HepG2 (cell line): ENCODE measurements at regions not wholly inside any gene's neighbourhood (a gene's known extent, or its start where the extent isn't known, plus 50 kb on each side); places are given as distances from the start of the nearest gene placed in this dataset.

ENCODE experiments used
- ATAC-seq: fragments of 200-7000 bp; cut with Tn5 transposase; 3 replicates; pipeline ENCODE4 v1.9.1; 2020; ENCODE audit warnings: mild to moderate bottlenecking, moderate library complexity
- BruUV-seq: library from RNA; stranded (reverse); fragments of 400-500 nt; replicated peaks from 2 replicates; lab custom pipeline; 2021; lab: Mats Ljungman, UMichigan
- CTCF ChIA-PET: fragments of 300-600 bp; formaldehyde crosslinking; extraction: SDS; loops from one replicate; lab custom pipeline; 2021; ENCODE audit warnings: low total read pairs, inconsistent platforms, low intra/inter-chr PET ratio; lab: Yijun Ruan, JAX
- POLR2A ChIA-PET: fragments of 350-600 bp; sonication (Branson Sonifier 250); formaldehyde crosslinking; loops from one replicate; lab custom pipeline; 2020; ENCODE audit warnings: antibody characterized with exemption, inconsistent platforms; lab: Yijun Ruan, JAX
- DNase-seq: peaks from one replicate; pipeline ENCODE4 v3.0.0-alpha.2; 2015; ENCODE audit warnings: low spot score
- FAIRE-seq: peaks from 3 replicates; lab custom pipeline; 2011; peaks lifted over from hg19 to GRCh38; lab: Jason Lieb, UNC
- H2AFZ ChIP-seq: one replicate; pipeline ENCODE4 v1.6.1; 2011; ENCODE audit warnings: low read length, inconsistent platforms
- H3K27ac ChIP-seq: fragments of 300-600 bp; 3 replicates; pipeline ENCODE4 v1.8.0; 2011; ENCODE audit warnings: mixed run types, mild to moderate bottlenecking, mixed read lengths, low read length, inconsistent platforms; ENCODE audit not compliant: insufficient read depth; ENCODE audit errors: extremely low read length
- H3K27me3 ChIP-seq, 2 experiments: fragments of 200-600 bp in 1 of 2; 2 replicates in 1 of 2; 3 replicates in 1 of 2; pipeline versions ENCODE4 v1.6.0 to v1.8.0; 2011; ENCODE audit warnings: low read length in 2 of 2, mild to moderate bottlenecking in 2 of 2, moderate library complexity in 2 of 2, inconsistent platforms in 1 of 2; ENCODE audit not compliant: insufficient read depth in 2 of 2, control insufficient read depth in 1 of 2
- H3K36me3 ChIP-seq, 2 experiments: fragments of 200-600 bp in 1 of 2; replicated peaks in 1 of 2; 2 replicates in 1 of 2; 3 replicates in 1 of 2; pipeline versions ENCODE4 v1.5.1 to v1.8.0; 2011; ENCODE audit warnings: low read length in 2 of 2, inconsistent platforms in 1 of 2; ENCODE audit not compliant: insufficient read depth in 2 of 2, control insufficient read depth in 1 of 2
- H3K4me1 ChIP-seq: 2 replicates; pipeline ENCODE4 v1.5.1; 2012; ENCODE audit warnings: low read length, inconsistent platforms; ENCODE audit not compliant: insufficient read depth
- H3K4me2 ChIP-seq: 2 replicates; pipeline ENCODE4 v1.6.0; 2011; ENCODE audit warnings: low read depth, low read length, inconsistent platforms
- H3K4me3 ChIP-seq, 3 experiments: fragments of 200-600 bp in 1 of 3; sonication (generic), shearing (Covaris generic) in 1 of 3; replicated peaks in 1 of 3; 2 replicates each; pipeline ENCODE4 v1.5.1; 2011 to 2016; ENCODE audit warnings: low read length in 3 of 3, inconsistent platforms in 2 of 3, low read depth in 2 of 3, mild to moderate bottlenecking in 2 of 3, control low read depth in 1 of 3, mixed read lengths in 1 of 3; ENCODE audit not compliant: insufficient read depth in 1 of 3
- H3K79me2 ChIP-seq: one replicate; pipeline ENCODE4 v1.6.1; 2011; ENCODE audit warnings: low read length, inconsistent platforms; ENCODE audit not compliant: insufficient read depth
- H3K9ac ChIP-seq: 2 replicates; pipeline ENCODE4 v1.6.0; 2011; ENCODE audit warnings: mild to moderate bottlenecking, low read depth, low read length, inconsistent platforms; ENCODE audit not compliant: insufficient read depth
- H3K9me3 ChIP-seq: 2 replicates; pipeline ENCODE4 v1.5.1; 2012; ENCODE audit warnings: mild to moderate bottlenecking, low read length
- H4K20me1 ChIP-seq: 2 replicates; pipeline ENCODE4 v1.6.0; 2011; ENCODE audit warnings: inconsistent platforms, mild to moderate bottlenecking, low read length, moderate library complexity; ENCODE audit not compliant: insufficient read depth
- CBX1 ChIP-seq: IDR thresholded peaks from one replicate; pipeline ENCODE4 v1.6.1; 2016; ENCODE audit warnings: antibody characterized with exemption, low read depth
- CTCF ChIP-seq: sonication (generic); formaldehyde crosslinking; IDR thresholded peaks from 2 replicates; pipeline ENCODE4 v1.5.0; 2020; ENCODE audit warnings: mild to moderate bottlenecking, missing genetic modification reagents, moderate library complexity
- ETV5 ChIP-seq: IDR thresholded peaks from 2 replicates; pipeline ENCODE4 v1.6.1; 2018; ENCODE audit warnings: missing biosample characterization, missing genetic modification reagents, inconsistent platforms, borderline replicate concordance
- FLYWCH1 ChIP-seq: sonication (generic); formaldehyde crosslinking; IDR thresholded peaks from 2 replicates; pipeline ENCODE4 v1.8.1; 2023; ENCODE audit warnings: mild to moderate bottlenecking, missing genetic modification reagents
- FOXK2 ChIP-seq: fragments of 450-650 bp; IDR thresholded peaks from 2 replicates; pipeline ENCODE4 v1.6.1; 2016
- GZF1 ChIP-seq: sonication (generic); formaldehyde crosslinking; IDR thresholded peaks from 2 replicates; pipeline ENCODE4 v1.5.1; 2020; ENCODE audit warnings: mild to moderate bottlenecking, missing genetic modification reagents
- MAFG ChIP-seq: sonication (generic); formaldehyde crosslinking; IDR thresholded peaks from 2 replicates; pipeline ENCODE4 v1.5.1; 2020; ENCODE audit warnings: mild to moderate bottlenecking, missing genetic modification reagents
- MAX ChIP-seq: IDR thresholded peaks from 2 replicates; pipeline ENCODE4 v1.6.1; 2012; ENCODE audit warnings: inconsistent platforms
- MTA1 ChIP-seq: sonication (generic); formaldehyde crosslinking; IDR thresholded peaks from 2 replicates; pipeline ENCODE4 v1.4.0; 2020; ENCODE audit warnings: missing genetic modification reagents, mild to moderate bottlenecking, borderline replicate concordance
- STAG1 ChIP-seq: sonication (generic); formaldehyde crosslinking; IDR thresholded peaks from 2 replicates; pipeline ENCODE4 v1.4.0; 2020; ENCODE audit warnings: missing genetic modification reagents
- THYN1 ChIP-seq: sonication (generic); formaldehyde crosslinking; IDR thresholded peaks from 2 replicates; pipeline ENCODE4 v1.8.1; 2023; ENCODE audit warnings: low read depth, mild to moderate bottlenecking, moderate library complexity, missing genetic modification reagents, borderline replicate concordance
- ZIK1 ChIP-seq: sonication (generic); formaldehyde crosslinking; IDR thresholded peaks from 2 replicates; pipeline ENCODE4 v1.5.0; 2020; ENCODE audit warnings: mild to moderate bottlenecking, low read depth, missing genetic modification reagents, borderline replicate concordance
- ZNF383 ChIP-seq: sonication (generic); formaldehyde crosslinking; IDR thresholded peaks from 2 replicates; pipeline ENCODE4 v1.4.0; 2020; ENCODE audit warnings: missing genetic modification reagents, mild to moderate bottlenecking, borderline replicate concordance
- ZNF567 ChIP-seq: sonication (generic); formaldehyde crosslinking; IDR thresholded peaks from 2 replicates; pipeline ENCODE4 v1.8.1; 2023; ENCODE audit warnings: mild to moderate bottlenecking, missing genetic modification reagents, borderline replicate concordance
- WGBS: methylation state at CpG from one replicate; pipeline ENCODE4 v1.1.6; 2017; ENCODE audit warnings: low lambda C conversion rate; 5-methylcytosine and 5-hydroxymethylcytosine counted together
- in situ Hi-C: cut with HindIII; loops from 2 replicates; pipeline ENCODE4 v1.10.0; 2017; ENCODE audit warnings: low pct_unique_long_range_greater_than_20kb; ENCODE audit not compliant: extremely low pct_ligation_motif_present
- intact Hi-C: fragments of 100-400 bp; cut with micrococcal nuclease; formaldehyde crosslinking; loops from one replicate; pipeline ENCODE4 v1.10.0; 2022; ENCODE audit not compliant: unreplicated experiment

GRCh38 chr10:130782467-130782866 lies 529.1 kb downstream of the TCERG1L start:
- no peak overlapping the region for H2AFZ ChIP-seq
- no TSS peak for BruUV-seq
- no peaks in the 10 kb centered on the region for H3K79me2 ChIP-seq
- H3K36me3 ChIP-seq, result no peaks in the 10 kb centered on the region
- ChIA-PET POLR2A (no interaction called here), CTCF (no interaction called here)
- no peaks in the 10 kb centered on the region for H3K9me3 ChIP-seq
- H3K4me3 ChIP-seq, result no peak overlapping the region
- in situ Hi-C loops, result no loop called here
- no peaks in the 10 kb centered on the region for H3K4me1 ChIP-seq
- WGBS, result 10% methylated on average over 8 of the region's 11 CpGs
- TF ChIP-seq MTA1, result no peak
- TF ChIP-seq CTCF, result peak; percentile 18; the same call in 1 of the 2 replicates
- no peak for TF ChIP-seq FOXK2
- peaks cover 1 to 39% of the 10 kb centered on the region in 2 experiments; a peak in 4 of 5 replicates for H3K27me3 ChIP-seq
- H4K20me1 ChIP-seq, result no peaks in the 10 kb centered on the region
- DNase-seq, result peak; percentile 7
- ATAC-seq, result peak; percentile 66
- no peak for FAIRE-seq
- intact Hi-C loops, result no loop called here
- no peak overlapping the region for H3K4me2 ChIP-seq
- H3K9ac ChIP-seq, result no peak overlapping the region
- no peak overlapping the region for H3K27ac ChIP-seq

GRCh38 chr10:130784326-130784725 lies 527.2 kb downstream of the TCERG1L start:
- POLR2A ChIA-PET, result no interaction called here
- no peaks in the 10 kb centered on the region for H4K20me1 ChIP-seq

More at GRCh38 chr10:130784326-130784725, 527.2 kb downstream of the TCERG1L start:
- Histone ChIP-seq H3K36me3 (no peaks in the 10 kb centered on the region), H2AFZ (no peak overlapping the region), H3K4me2 (no peak overlapping the region), H3K4me3 (no peak overlapping the region), H3K9me3 (no peaks in the 10 kb centered on the region), H3K27ac (no peak overlapping the region), H3K4me1 (no peaks in the 10 kb centered on the region), H3K9ac (no peak overlapping the region), H3K79me2 (no peaks in the 10 kb centered on the region), H3K27me3 (peaks cover 1 to 39% of the 10 kb centered on the region in 2 experiments; a peak in 3 of 5 replicates)
- FAIRE-seq (no peak), ATAC-seq (no peak), DNase-seq (no peak)
- TF ChIP-seq THYN1 (CRISPR knock-in tag), result no peak
- TF ChIP-seq CBX1, result no peak
- no peak for TF ChIP-seq ZNF383 (CRISPR knock-in tag)
- no peak for TF ChIP-seq MAFG (CRISPR knock-in tag)
- TF ChIP-seq STAG1 (CRISPR knock-in tag), result no peak
- no peak for TF ChIP-seq MAX
- TF ChIP-seq ETV5 (CRISPR knock-in tag), result no peak
- TF ChIP-seq FLYWCH1, result no peak
- no peak for TF ChIP-seq ZNF567 (CRISPR knock-in tag)
- no peak for TF ChIP-seq GZF1 (CRISPR knock-in tag)
- no peak for TF ChIP-seq ZIK1 (CRISPR knock-in tag)
- intact Hi-C loops (no loop called here), in situ Hi-C loops (no loop called here)
- WGBS, result 0% methylated on average over 3 of the region's 12 CpGs
- no TSS peak for BruUV-seq
- CTCF ChIA-PET, result no interaction called here
